ENCODE measurements at regions not wholly inside any gene's neighbourhood (a gene's known extent, or its start where the extent isn't known, plus 50 kb on each side); places are given as distances from the start of the nearest gene placed in this dataset.
"Not testable (repeated sequence)": the region's sequence is repeated elsewhere in the genome, so short reads cannot be mapped to it uniquely, and the experiment has no call there.

DNA sequence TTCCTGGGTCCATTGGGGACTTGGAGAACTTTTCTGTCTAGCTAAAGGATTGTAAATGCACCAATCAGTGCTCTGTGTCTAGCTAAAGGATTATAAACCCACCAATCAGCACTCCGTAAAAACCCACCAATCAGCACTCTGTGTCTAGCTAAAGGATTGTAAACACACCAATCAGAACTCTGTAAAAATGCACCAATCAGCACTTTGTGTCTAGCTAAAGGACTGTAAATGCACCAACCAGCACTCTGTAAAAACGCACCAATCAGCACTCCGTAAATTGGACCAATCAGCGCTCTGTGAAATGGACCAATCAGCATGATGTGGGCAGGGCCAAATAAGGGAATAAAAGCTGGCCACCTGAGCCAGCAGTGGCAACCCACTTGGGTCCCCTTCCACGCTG lies 522.4 kb upstream of the LINC00305 start:
- TF ChIP-seq, protein P1, sequence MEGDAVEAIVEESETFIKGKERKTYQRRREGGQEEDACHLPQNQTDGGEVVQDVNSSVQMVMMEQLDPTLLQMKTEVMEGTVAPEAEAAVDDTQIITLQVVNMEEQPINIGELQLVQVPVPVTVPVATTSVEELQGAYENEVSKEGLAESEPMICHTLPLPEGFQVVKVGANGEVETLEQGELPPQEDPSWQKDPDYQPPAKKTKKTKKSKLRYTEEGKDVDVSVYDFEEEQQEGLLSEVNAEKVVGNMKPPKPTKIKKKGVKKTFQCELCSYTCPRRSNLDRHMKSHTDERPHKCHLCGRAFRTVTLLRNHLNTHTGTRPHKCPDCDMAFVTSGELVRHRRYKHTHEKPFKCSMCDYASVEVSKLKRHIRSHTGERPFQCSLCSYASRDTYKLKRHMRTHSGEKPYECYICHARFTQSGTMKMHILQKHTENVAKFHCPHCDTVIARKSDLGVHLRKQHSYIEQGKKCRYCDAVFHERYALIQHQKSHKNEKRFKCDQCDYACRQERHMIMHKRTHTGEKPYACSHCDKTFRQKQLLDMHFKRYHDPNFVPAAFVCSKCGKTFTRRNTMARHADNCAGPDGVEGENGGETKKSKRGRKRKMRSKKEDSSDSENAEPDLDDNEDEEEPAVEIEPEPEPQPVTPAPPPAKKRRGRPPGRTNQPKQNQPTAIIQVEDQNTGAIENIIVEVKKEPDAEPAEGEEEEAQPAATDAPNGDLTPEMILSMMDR (conservative IDR thresholded peaks at IDR 0.05 in 1 of 2, IDR thresholded peaks at IDR 0.05 in 1 of 2; ENCODE audit: low read depth in 1 of 2, low read length in 2 of 2), result not testable (repeated sequence)
- TF ChIP-seq EZH2 (IDR thresholded peaks at IDR 0.05; ENCODE audit: low read length, missing control alignments), result not testable (repeated sequence)

Measured in fibroblast of lung (primary cell).